HG02973 (cell line): ENCODE measurements at regions not wholly inside any gene's neighbourhood (a gene's known extent, or its start where the extent isn't known, plus 50 kb on each side); places are given as distances from the start of the nearest gene placed in this dataset.

Source experiments
- ATAC-seq: cut with Tn5 transposase; IDR thresholded peaks from one replicate; pipeline ENCODE4 v1.9.1; 2021; ENCODE audit warnings: moderate library complexity; ENCODE audit not compliant: unreplicated experiment

DNA sequence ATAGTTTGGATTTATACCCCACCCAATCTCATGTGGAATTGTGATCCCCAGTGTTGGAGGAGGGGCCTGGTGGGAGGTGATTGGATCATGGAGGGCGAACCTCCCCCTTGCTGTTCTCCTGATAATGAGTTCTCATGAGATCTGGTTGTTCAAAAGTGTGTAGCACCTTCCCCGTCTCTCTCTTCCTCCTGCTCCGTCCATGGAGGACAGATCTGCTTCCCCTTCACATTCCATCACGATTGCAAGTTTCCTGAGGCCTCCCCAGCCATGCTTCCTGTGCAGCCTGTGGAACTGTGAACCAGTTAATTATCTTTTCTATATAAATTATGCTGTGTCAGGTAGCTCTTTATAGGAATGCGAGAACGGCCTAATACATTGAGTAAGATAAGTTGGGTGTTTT, 518.8 kb upstream of the LCORL start:
- ATAC-seq, result no peak

DNA sequence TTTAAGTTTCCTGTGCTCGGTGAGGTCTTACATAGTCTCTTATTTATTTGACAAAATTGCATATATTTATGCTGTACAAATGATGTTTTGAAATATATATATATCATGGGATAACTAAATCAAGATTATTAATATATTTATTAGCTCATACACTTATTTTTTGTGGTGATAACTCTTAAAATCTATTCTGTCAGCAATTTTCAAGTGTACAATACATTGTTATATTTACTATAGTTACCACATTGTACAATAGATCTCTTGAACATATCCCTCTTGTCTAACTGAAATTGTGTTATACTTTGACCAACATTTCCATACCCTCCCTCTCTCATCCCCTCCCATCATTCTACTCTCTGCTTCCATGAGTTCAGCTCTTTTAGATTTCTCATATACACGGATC, 516.6 kb upstream of the LCORL start:
- ATAC-seq, result no peak

DNA sequence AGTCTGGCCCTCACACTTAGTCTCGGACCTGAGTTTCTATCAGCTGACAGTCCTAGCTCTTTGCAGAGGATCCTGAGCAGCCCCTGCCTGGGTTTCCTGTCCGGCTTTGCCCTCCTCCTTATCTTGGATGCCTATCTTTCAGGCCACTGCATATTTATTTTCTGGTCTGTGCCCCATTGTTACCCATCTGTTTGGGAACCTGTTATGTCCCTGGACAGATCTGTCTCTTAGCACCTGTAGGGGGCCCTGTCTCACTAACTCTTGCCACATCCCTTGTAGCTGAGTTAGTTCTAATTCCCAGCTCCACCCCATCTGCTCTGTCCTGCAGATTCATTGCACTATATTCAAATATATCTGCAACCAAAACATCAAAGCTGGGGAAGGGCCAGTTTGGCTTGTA, 514.9 kb upstream of the LCORL start:
- ATAC-seq, result no peak

DNA sequence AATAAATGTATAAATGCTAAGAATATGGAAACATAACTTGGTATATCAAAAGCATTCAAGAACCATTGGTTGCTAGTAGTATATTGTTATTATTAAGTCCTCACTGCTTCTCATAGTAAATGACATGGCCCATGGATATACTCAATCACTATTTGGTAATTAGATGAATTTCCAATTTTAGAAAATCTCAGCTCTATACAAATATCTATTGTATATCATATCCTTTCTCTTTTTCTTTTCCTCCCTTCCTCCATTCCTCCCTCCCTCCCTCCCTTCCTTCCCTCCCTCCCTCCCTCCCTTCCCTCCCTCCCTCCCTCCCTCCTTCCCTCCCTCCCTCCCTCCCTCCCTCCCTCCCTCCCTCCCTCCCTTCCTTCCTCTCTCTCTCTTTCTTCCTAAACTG, 514.4 kb upstream of the LCORL start:
- no peak for ATAC-seq

DNA sequence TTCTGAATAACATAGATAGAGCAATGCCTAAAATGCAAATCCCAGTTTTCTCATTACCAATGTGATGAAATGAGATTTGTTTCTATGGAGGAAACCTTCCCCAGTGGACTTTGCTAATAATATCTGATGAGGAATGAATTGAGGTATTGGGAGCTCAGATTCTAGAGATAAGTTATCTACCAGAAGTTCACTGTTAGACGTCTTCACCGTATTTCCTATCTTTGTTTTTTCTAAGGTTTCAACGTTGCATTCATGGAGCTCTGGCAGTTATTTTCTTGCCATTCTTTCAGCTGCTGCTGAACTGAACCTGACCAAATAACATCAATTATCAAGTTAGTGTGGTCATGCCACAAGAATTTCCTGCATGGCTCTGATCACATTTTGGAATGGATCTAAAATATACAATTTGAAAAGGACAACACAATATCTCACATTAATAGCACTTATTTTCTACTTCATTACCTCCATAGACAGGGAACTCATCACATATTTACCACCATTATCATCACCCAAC, 511.8 kb upstream of the LCORL start:
- ATAC-seq, result no peak

DNA sequence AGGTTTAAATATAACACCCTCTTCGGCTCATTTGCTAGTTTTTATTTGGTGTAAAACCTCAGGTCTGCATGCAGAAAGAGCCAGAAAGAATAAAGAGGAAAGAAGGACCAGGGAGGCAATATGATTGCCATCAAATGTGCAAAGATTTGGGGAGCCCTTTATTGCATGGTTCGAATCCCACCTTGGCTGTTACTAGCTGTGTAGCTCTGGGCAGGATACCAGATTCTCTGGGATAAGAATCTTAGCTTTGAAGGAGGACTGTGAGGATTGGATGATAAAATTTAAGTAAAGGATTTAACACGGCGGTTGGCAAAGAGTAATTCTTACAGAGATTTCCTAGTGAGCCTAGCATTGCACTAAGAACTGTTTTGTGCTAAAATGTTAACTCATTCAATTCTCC, 510.2 kb upstream of the LCORL start:
- no peak for ATAC-seq

DNA sequence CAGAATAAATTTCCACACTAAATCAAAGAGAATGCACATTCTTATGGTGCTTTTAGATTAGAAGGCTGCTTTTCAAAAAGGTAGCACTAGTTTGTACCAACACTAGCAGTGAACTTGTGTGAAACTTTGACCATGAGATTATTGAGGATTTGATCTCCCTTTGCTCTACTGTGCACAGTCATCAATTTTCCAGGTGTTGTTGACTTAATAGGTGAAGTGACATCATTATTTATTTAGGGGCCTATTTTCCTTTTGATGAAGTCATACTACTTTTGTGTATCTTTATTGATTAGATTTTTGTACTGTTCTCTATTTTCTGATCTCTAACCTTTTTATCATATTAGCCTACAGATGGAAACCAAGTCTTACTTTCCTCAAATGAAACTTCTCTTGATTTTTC, 507.9 kb upstream of the LCORL start:
- ATAC-seq, result no peak

DNA sequence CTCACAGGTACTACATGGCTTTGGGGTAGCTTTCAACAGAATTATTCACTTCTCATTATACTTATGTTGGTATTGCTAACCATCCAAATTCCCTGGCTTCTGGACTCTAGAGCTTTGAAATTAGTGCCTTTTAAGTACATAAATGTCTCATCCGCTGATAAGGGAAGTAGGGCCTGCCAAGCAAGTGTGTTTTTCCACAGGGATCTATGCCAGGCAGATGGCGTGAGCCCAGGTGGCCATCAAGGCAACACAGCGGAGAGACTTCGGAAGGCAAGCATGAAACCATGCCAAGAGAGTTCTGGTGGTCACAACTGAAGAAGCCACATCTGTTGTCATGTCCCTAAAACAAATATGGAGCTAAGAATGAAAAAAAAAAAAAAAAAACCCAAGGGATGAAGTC, 503.1 kb upstream of the LCORL start:
- no peak for ATAC-seq

DNA sequence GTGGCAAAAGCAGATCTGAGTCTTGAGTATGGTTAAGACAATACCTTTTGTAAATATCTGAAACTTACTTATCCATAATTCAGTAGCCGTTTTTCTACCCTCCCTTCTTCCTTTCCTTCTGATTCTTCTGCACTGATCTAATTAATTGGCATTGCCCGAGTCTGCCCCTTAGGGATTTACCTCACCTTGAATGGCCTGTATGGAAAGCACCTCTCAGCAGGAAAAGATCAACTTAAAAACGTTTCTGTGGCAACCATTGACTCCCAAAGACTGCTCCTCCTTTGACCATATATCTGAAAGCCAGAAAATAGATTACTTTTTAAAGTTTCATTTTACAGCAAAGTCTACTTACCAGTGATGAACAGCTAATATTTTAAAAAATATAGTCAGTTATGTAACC, 496.5 kb upstream of the LCORL start:
- no peak for ATAC-seq

DNA sequence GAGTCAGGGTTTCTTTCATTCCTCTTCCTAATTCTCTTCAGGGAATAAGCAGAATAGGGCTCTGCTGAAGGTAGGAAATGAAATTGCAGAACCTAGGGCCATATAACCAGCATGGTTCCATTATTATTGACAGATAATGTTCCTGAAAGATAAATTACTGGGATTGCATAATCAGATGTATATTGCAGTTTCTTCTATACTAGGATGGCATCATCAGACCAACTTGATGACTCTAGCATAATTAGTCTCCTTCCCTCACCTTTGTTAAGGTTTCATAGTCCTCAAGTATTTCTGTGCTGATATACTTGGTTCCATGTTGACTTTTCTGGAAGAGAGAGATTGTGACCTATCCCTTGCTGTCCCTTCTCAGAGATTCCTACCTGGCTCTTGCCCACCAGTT, 492.3 kb upstream of the LCORL start:
- no peak for ATAC-seq

DNA sequence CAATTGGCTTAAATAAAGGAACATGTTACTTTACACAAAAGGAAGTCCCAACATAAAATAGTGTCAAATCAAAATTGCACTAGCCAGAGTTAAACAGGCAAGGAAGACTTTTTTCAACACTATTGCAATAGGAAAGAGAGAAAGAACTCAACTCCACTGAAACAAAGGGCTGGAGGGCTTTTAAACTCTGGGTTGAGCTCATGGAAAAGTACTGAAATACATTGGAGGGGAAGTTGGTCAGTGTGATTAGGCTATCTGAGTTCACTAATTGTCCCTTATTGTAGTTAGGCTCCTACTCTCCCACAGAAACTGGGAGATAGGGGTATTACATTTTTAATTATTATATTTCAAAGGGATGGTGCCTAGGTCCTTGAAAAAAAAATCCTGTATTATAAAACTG, 491.2 kb upstream of the LCORL start:
- no peak for ATAC-seq

DNA sequence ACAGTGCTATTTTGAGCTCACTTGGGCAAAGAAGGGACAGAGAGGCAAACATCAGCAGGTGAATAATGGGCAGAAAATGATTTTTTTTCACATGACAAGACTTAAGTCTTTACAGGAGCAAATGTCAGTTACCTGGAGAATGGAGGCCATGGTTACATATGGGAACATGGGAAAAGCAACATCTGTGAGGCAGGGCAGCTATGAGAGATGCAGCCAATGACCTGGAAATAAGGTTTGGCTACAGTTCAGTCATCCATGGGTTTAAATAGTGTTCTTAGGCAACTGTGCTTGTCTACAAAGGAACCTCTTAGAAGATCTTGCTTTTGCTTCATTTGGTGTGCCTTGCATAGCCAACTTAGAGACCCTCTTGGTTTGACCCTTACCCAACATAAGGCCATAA, 490.2 kb upstream of the LCORL start:
- no peak for ATAC-seq

DNA sequence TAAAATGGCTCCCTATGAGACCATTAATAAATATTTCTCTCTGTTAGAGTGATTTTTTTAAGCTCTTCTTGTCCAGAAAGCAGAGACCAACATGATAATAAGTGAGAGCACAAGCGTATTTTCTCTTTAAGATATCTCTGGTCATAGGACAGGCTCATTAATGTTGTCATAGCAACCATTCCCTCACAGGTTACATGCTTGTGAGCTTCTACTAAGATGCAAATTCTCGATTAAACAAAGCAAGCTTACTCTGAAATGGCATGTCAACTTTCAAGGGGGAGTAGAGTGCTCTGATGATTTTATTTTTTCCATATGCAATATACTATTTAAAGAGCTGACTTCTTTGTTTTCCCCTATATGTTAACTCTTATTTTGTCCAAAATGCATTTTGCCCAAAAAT, 487.2 kb upstream of the LCORL start:
- ATAC-seq, result no peak

DNA sequence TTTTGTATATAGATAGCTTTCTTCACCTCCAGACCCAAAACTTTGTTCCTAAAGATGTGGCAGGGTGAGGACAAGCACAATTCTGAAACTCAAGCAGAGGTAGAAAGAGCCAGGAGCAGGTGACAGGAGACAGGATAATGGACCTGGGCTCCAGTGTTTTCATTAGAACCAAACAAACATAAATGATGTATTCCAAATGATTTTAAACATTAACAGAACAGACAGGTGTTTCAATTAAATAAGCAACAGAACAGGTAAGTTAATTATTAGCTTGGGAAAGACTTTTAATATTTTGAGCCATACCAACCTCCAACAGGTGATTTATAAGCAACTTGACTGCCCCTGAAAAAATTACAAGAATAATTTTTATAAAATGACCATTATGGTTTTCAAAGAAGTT, 459.4 kb upstream of the LCORL start:
- no peak for ATAC-seq

DNA sequence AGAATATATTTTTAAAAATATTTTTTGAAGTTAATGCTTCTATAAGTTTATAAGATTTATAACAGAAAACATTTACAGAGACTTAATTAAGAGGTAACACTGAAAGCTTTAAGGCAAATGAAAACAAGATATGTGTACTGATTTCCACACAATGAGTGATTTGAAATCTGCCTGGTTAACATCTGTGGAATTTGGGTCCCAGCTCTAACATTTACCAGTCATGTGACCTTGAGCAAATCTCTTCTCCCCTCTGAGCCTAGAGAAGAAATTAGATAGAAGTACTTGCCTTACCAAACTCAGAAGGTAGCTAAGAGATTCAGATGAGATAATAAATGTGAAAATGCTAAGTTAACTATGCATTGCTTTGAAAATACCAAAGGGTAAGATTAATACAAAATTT, 458.8 kb upstream of the LCORL start:
- ATAC-seq, result no peak

DNA sequence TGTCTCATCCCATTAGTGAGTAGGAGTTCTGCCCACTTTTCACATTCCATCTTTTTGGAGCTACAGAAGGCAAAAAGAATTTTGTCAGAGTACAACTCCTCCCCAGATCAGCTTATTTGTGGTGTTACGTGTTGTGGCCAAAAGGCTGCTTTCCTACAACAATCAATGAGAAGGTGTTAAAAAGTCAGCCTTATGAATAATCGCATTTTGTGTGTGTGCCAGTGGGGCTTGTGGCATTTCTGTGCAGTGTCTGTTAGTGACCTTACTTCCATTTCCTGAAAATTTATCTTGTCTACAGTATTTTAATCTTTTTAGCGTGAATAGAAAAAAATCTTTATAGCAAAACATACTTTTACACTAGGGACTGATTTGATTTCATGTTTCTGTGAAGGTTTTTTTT, 458.3 kb upstream of the LCORL start:
- no peak for ATAC-seq

DNA sequence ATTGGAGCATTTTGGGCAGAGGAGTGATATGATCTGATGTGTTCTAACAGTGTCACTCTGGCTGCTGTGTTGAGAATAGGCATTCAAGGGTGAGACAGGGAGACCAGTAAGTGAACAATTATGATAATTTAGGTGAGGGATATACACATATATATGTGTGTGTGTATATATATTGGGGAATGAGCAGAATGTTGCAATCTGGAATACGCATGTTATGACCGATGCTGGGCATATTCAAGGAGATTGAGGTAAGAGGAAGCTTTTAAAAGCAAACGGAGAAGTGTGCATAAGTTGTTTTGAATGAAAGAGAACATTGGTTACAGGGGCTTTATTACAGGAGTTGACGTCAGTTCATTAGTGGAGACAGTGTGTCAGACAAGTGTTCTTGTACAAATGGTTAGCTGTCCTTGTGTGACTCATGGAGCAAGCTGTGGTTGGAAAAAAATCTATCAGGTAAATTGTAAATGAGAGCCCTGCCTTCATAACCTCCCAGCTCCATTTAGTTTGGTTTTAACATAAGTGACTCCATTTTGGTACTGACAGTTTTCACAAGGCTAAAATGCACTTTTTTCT, 442.5 kb upstream of the LCORL start:
- no peak for ATAC-seq

DNA sequence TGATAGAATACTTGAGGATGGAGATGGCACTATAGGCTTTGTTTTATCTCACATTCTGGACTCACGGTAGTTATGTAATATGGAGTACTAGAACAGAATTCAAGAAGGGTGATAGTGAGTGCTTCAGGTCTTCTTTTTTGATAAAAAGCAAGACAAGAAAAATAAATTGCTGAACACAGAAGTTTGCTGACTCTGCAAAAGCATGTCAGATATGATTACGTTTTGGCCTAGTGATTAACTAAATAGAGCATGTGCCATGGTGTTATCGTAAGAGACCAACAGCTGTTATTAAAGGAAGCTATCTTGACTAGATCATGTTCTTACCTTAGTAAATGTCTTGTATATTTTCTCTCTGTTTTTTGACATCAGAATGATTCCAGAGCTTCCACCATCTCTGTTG, 436.9 kb upstream of the LCORL start:
- ATAC-seq, result no peak

DNA sequence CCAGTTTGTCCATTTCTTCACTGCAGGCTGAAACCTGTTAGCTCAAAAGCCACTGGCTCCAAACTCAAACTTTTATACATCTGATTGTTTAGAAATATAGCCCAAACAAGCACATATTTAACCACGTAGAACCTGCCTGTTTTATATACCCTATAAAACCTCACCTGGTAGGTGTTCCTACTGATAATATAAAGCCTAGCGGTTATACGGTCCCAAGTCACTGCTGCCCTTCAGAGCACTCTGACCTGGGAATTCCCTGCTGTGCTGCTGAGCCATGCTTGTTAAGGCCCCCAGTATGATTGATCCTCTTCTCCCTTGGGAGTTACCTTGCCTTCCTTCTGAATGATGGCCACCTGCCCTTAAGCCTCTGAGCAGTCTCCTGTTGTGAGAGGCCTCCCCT, 432.8 kb upstream of the LCORL start:
- ATAC-seq, result no peak

DNA sequence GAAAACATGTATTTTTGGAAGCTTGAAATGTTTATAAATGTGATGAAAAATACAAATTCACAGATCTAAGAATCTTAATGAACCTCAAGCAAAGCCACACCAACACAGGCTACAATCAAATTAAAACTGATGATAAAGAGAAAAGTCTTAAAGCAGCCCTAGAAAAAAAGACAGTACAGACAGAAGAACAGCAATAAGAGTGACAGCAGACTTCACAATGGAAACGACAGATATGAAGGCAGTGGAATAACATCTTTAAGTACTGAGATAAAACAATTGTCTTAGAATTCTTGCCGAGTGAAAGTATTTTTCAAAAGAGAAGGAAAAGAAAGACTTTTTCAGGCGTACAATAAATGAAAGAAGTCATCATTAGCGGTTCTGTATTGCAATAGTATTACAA, 423.6 kb upstream of the LCORL start:
- ATAC-seq, result no peak

DNA sequence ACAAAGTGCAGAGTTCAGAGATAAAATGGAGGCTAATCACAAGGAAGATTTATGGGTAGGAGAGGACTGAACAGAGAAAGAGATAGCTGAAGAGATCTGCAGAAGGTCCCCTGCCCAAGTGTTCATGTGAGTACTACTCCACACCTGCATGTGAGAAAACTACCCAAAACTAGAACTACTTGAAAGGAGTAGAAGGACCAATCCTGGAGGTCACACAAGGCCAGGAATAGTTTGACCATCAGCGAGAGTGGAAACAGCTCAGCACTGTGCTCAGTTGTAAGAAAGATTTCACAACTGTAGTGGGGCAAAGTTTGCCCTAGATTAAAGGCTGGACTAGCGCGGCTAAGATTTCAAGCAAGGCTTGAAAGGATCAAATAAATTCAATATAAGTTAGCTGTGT, 422.7 kb upstream of the LCORL start:
- no peak for ATAC-seq

DNA sequence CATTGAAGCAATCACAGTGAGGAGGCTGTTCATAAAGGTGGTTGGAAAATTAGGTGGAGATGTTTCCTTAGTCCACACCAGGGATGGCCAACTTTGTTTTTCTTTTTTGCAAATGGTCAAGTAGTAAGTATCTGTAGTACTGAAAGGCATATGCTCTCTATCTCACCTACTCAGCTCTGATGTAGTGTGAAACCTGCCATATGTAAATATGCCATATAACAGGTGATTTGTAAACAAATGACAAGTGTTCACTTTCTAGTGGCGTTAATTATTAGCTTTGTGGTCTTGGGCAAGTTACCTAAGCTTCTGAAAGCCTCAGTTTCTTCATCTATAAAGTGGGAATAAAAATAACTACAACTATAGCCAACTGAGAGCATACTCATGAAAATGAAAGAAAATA, 421.4 kb upstream of the LCORL start:
- no peak for ATAC-seq

DNA sequence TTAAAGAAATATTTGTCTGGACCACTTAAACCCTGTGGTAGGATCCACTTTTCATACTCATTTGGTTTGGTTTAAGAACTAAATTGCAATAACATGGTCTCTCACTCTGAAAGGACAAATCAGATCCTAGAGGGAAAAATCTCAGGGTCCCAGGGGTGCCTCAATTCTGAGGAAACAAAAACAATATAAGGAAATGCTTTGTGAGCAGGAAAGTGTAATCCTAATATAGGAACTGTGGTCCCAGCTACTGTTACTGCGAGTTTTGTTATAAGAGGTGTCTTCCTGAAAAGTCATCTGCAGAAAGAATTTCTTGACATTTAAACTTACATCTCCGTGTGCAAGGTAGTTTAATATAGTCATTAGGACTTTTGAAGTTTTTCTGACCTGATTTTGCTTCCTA, 420.1 kb upstream of the LCORL start:
- ATAC-seq, result no peak

DNA sequence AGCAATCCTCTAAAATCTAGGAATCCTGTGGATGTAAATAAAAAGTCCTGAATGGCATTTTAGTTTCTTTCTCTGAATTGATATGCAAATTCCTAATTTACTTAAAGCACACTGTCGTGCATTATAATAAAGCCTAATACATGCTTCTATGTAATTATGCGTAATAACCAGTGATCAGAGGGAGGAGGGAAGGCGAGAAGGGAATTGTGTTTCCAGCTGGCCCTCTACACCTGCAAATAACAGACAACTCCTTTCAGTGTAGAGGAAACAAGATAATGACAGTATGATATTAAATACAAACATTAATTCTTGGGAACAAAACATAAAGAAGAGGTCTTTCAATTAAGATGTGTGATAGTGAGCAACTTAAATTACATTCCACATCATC, 419.6 kb upstream of the LCORL start:
- ATAC-seq, result no peak
